NCI-H1105 treated with DMSO at 0.1 percent for 48 hours (cell line): ENCODE measurements at regions not wholly inside any gene's neighbourhood (a gene's known extent, or its start where the extent isn't known, plus 50 kb on each side); places are given as distances from the start of the nearest gene placed in this dataset.
"Not testable (repeated sequence)": the region's sequence is repeated elsewhere in the genome, so short reads cannot be mapped to it uniquely, and the experiment has no call there.

ENCODE experiments used
- DNase-seq: peaks from one replicate; lab custom pipeline; 2025; lab: John Stamatoyannopoulos, UW

DNA sequence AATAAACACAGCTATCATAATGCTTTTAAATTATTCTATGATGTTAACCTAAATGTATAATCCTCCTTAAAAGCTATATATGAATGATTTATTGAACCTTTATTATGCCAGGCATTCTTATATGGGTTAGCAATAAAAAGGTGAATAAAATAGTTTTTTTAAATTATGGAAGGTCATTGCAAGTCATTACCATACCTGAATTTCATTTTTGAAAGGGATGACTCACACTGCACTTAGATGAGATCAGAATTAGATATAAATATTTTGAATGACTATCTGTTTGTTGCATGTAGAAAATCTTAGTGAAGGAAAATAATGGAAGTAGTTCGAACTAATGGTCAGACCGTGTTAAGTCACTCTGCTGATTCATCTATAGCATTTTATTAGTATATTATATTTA lies 822.3 kb downstream of the LUZP2 start:
- no peak for DNase-seq

DNA sequence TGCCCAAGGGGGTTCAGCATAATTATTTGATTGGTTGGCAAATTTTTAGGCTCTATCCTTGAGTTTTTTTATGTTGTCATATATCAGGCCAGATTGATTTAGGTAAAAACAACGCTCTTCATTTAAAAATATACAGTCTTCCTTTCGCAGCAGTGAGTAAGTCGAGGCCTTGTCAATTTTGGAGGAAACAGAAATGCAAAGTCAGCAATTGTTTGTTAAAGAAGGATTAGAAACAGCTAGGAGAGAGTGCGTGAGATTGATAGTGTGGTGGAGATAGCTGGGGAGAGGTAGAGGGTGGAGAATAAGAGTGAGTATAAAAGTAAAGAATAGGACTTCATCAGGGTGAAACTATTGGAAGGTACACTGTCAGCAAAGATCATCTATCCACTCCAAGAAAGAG lies 830.8 kb downstream of the LUZP2 start:
- DNase-seq: no peak

DNA sequence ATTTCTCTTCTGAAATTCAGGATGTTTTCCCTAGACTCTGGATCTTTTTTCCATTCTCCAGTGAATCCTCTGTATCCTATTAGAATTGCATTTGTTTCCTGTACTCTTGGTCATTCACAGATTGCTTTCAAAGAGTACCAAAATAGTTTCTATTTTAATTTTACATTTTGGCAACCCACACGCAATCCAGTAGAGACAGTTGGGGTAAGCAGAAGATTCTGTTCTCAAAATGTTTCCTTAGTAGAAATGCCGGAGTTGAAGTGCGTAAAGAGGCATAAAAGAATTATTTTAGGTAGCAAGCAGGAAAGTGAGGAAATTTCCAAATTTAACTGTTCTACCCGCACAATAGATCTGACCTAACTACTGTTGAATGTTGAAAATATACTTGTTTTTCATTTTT lies 842.4 kb downstream of the LUZP2 start:
- DNase-seq: no peak

DNA sequence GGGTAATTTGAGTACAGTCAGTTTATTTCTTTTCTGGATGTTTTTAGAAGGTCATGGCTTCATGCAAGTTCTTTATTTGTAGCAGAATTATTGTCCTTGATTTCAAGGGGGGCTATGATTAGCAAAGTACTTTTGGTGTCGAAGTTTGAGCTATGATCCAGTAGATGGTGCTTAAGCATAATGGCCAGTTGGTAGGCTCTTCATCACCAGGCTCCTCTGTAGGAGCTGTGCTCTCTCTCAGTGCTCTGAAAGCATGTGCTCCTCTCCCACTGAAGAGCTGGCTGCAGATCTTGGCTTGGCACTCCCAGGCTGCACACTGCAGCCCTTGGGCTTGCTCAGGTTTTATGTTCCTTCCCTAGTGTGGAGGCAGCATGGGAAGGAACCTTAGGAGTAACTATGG lies 852.7 kb downstream of the LUZP2 start:
- no peak for DNase-seq

DNA sequence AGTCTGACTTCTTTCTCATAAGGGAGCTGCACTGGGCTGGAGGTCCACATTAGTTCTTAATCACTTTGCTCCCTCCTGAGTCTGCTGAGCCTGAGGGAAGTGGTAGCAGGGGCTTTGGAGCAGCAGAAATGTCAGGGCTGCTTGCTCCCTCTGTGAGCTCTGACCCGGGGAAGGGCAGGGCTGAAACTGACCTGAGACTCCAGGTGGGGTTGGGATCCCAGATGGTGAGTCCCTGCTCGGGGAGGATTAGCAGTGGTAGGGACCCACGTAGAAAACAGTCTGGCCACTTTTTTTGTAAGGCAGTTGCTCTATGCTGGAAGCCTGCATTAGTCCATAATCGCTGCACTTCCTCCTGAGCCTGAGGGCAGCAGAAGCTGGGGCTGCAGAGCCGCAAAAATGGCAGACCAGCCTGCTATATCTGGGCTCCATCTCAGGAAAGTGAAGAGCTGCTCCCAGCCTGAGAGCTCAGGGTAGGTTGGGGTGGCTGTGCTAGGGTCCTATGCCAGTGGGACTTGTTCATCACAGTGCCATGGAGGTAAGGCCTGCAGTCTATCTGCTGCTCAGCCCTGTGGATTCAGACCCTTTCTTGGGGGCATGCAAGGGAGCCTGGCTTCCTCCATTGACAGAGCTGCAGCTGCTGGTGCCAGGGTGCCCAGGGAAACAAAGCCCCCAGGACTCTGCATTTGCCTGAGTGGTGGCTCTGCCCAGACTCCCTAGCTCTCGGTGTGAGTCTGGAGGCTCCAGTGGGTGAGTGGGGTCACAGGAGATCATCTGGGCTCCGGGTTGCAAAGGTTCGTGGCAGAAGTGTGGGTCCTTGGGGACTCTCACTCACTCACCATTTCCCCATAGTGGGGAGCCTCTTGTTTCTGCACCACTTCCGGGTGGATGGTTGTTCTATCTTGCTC lies 854.3 kb downstream of the LUZP2 start:
- no peak for DNase-seq

DNA sequence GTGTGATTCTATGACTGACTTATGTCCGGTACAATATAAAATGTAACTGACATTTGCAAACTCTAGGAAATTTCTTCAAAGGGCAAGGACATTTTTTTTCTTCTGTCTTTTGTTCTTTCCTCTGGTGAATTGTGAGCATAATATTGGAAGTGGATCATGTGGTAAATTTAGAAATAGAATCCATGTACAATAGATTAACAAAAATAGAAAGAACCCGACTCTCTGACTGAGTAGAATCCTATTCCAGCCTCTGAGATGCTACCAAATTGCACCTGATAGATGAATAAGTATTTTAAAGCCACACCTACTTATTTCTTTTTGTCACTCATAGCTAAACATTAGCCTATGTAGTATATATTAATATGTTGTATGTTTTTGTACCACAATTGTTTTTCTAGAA lies 860.3 kb downstream of the LUZP2 start:
- DNase-seq: no peak

DNA sequence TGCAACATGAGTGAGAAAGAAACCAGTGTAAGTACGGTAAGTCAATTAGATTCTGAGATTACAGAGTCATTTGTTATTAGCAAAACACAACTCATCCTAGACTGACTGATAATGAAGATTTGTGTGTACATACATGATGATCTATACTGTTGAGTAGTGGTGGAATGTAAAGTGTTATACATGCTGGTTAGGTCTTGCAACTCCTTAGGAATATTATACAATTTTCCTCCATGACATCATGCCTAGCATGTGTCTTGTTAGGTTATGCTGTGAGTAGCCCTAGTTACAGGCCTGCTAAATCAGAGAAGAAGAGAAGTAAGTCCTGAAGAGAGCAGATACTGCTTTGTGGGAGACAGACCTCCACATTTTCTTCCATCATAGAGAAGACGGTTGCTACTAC lies 880.6 kb downstream of the LUZP2 start:
- DNase-seq: no peak

DNA sequence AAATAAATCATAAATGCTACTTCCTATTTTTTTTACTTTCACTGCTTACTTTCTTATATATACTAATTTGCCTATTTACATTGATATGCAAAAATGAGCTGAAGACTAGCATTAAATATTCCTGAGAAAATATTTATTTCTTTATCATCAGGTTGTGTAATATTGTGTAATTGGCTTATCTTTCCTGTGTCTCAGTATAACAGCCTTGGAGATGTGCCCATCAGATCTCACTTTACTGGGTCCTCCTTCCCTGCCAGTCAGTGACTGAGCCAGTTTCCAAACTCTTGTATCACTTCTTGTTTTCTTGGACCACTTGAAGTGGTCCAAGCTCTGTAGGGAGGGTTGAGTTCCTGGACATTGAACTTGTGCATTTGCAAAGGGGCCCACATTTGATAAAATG lies 900.0 kb downstream of the LUZP2 start:
- no peak for DNase-seq

DNA sequence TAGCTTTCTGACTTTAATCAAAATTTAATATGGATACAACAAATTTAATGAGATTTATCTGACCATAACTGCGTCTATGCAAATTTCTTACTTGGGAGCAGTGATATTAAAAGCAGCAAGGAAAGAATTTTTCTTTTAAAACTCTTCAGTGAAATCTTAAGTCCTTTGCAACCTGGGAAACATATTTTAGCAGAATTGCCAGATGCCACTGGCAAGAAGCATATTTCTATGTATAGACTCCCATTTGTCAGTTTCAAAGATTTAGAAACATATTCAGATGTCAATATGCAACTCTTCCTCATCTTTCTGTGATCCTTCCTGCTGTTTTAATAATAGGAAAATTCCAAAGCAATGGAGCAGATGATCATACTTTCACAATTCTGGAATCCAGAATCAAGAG lies 911.3 kb downstream of the LUZP2 start:
- no peak for DNase-seq

DNA sequence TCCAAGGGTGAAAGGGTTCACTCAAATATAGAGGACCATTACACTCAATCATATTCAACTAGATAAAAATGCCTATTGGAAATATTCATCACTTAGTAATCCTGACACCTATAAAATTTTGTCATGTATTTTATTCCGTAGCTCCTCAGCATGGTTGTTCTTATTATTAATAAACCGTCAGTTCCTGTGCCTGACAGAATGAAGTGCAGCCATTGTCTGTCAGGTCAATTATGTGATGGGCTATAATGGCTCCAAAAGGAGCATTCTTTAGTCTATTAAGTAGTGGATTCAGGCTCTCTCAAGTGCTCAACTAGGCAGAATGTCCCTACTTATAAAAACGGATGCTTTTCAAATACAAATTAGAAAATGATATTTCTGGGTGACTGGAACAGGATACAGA lies 916.1 kb upstream of the ANO3 start:
- no peak for DNase-seq

DNA sequence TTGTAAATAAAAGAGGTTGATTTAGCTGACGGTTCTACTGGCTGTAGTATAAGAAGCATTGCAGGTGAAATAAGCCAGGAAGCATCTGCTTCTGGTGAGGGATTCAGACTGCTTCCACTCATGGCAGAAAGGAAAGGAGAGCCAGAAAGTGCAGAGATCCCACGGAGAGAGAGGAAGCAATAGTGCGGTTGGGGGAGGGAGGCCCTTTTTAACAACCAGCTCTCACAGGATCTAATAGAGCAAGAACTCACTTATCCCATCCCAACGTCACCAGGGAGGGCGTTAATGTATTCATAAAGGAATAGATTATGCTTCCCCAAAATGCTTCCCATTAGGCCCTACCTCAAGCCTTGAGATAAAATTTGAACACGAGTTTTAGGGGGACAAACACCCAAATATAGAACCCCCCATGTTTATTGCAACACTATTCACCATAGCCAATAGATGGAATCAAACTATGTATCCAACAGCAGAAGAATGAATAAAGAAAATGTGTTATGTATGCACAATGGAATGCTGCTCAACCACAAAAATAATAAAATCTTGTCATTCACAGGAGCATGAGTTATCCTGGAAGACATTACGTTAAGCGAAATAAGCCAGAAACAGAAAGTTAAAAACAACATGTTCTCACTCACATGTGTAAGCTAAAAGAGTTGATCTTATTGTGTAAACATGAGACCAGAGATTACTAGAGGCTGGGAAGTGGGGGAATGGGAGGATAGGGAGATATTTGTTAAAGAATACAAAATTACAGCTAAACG lies 908.3 kb upstream of the ANO3 start:
- DNase-seq: no peak

DNA sequence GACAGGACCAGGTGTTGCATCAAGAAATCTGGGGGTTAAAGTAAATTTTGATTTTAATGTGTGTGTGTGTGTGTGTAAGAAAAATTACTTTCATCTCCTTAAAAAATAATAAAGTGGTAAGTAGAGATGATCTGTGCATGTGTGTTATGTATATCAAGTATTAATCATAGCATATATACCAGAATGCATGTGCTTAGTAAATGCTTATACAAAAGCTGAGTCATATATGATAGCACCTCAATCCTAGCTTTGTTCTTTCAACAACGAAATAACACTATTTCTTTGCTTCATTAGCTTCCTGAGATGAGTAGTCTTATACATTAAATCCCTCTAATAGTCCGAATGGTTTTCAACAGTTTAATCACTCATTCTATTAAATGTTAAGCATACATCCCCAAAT lies 899.6 kb upstream of the ANO3 start:
- no peak for DNase-seq

DNA sequence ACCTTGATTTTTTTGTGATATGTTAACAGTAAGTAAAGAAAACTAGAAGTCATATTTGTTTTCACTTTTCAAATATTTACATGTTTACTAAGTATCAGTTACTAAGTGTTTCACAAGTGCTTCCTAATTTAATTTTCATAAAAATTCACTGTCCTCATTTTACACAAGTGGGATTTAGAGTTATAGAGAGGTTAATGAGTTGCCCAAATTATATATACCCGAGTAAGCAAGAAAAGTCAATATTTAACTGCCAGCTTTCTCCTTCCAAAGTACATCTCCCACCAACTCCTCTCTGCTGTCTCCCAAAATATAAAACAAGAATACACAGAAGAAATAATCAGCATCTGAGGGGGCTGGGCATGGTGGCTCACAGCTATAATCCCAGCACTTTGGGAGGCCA lies 896.7 kb upstream of the ANO3 start:
- DNase-seq: no peak

DNA sequence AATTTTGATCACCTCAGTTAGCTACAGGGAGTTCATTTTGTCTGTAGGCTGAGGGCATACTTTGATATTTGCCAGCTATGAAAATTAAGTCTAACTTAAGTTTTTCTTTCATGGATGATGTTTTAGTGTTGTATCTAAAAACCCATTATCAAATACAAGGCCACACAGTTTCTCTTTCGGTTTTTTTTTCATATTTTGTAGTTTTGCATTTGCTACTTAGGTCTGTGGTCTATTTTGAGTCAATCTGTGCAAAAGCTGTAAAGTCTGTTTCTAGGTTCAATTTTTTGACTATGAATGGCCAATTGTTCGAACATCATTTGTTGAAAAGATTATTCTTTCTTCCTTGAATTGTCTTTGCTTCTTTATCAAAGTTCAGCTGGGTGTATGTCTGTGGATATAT lies 895.6 kb upstream of the ANO3 start:
- DNase-seq: no peak

DNA sequence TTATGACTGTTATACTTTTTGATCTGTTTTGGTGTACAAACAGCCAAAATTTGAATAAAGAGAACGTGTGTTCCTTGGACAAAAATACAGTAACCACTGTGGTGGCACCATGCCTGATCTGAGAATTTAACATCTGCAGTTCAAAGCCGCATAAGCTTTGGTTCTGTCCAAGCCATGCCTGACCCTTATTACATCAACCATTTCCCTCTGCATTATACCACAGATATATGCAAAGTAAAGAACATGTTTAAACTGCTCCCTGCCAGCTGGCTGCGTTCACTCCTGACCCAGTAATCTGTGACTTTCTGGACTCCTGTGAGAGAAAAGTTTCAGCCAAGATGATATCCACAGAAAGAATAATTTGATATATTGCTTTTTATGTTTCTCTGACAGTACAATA lies 890.5 kb upstream of the ANO3 start:
- no peak for DNase-seq

DNA sequence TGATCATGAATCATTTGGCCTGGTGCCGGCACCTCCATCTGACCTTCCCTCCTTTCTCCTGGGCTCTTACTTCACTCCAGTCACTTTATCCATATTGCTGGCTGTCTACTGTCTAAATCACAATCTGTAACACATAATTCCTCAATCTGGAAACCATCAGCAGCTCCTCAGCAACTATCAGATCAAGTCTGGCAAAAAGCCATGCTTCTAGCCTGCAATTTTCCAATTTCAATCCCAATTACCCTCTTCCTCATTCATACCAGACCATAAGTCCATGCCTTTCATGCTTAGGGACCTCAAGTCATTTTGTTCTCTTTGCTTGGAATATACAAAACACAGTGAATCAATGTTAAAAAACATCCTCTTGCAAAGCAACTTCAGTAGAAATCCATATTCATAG lies 882.8 kb upstream of the ANO3 start:
- DNase-seq: no peak

DNA sequence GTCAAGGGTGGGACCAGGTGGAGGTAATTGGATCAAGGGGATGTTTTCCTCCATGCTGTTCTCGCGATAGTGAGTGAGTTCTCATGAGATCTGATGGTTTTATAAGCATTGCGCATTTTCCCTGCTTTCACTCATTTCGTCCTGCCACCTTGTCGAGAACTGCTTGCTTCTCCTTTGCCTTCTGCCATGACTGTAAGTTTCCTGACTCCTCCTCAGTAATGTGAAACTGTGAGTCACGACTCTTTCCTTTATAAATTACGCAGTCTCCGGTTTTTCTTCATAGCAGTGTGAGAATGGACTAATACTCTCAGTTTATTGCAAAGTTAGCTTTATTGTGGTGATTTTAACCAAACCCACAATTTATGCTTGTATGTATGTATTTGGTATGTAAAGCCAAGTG lies 878.5 kb upstream of the ANO3 start:
- DNase-seq: no peak

DNA sequence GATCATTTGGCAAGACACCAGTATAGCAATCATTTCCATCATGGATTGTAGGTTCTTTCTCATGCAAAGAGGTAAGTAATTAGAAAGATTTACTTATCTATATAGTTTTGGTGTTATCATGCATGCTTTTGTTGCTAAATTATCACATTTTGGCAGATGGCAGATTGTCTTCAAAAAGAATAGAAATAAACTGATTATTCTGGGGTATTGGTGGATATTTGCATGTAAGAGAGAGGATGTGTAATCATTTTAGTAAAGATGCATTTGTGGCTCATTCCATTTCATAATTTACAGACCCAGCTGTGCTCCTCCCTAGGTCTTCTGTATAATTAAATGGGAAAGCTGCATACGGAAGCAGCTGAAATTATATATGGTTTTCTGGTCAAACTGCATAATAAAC lies 875.7 kb upstream of the ANO3 start:
- DNase-seq: no peak

DNA sequence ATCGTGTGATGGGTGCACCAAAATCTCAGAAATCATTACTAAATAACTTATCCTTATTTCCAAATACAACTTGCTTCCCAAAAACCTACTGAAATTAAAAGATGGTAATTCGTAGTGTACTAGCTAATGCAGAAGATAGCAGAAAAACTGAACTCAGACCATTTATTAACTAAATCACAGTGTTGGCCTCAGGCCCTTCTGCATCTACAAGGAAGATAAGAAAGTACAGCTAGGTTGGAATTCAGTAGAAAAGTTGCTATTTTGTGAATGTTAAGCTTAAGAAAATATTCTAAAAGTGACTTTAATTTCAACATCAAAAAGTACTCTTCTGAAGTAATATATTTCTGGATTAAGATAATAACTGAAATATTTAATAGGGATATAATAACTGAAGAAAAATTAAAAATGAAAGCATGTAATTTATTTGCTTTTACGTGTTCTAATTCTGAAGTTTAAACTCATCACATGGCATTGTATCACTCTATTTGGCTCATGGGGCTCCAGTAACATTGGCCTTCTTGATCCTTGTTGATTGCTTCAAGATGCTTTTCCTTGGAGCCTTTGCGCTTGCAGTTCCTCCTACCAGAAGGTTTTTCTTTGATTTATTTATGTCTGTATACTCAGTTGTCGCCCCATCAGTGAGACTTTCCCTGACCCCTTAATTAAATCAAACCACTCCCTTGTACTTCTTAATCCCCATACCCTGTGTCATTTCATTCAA lies 847.9 kb upstream of the ANO3 start:
- DNase-seq: no peak

DNA sequence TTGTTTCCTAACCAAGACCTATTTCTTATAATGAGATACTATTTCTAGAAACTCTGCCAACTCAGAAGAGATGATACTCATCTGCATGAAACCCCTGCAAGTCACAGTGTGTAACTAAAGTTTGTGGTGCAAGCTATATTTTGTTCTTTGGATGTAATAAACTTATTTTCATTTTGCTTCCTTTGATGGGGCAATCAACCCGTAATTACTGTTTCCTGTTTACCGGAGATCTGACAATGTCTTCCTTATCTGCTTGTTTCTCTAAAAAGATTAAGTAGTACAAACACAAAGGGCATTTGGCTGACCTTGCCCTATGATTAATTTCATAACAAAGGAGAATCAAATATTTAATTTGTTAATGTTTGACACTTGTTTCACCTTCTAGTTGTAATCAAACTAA lies 846.6 kb upstream of the ANO3 start:
- no peak for DNase-seq

DNA sequence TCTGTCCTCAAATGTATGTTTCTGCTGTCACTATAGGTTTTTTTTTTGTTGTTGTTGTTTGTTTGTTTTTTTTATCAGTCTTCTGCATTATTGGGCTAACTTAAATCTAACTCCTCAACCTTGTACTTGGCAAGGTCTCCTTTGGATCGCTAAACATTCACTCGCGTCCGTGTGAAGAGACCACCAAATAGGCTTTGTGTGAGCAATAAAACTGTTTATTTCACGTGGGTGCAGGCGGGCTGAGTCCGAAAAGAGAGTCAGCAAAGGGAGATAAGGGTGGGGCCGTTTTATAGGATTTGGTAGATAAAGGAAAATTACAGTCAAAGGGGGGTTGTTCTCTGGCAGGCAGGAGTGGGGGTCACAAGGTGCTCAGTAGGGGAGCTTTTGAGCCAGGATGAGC lies 845.6 kb upstream of the ANO3 start:
- not testable (repeated sequence) for DNase-seq

DNA sequence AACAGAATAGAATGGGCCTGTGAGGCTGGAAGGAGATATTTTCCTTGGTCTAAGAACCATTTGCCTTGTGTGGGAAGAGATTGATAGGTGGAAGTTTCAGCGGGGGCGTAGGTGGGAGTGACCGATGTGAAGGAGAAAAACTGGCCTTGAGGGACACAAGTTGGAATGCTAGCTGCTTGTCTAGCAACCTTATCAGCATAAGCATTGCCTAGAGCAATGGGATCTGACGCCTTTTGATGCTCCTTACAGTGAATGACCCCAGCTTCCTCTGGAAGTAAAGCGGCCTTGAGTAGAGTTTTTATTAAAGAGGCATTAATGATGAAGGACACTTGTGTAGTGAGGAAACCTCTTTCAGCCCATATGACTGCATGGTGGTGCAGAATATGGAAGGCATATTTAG lies 843.8 kb upstream of the ANO3 start:
- not testable (repeated sequence) for DNase-seq

DNA sequence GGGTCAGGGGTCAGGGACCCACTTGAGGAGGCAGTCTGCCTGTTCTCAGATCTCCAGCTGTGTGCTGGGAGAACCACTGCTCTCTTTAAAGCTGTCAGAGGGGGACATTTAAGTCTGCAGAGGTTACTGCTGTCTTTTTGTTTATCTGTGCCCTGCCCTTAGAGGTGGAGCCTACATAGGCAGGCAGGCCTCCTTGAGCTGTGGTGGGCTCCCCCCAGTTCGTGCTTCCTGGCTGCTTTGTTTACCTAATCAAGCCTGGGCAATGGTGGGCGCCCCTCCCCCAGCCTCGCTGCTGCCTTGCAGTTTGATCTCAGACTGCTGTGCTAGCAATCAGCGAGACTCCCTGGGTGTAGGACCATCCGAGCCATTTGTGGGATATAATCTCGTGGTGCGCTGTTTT lies 830.5 kb upstream of the ANO3 start:
- DNase-seq: not testable (repeated sequence)
